HG03103 (cell line): ENCODE measurements at regions not wholly inside any gene's neighbourhood (a gene's known extent, or its start where the extent isn't known, plus 50 kb on each side); places are given as distances from the start of the nearest gene placed in this dataset.

Source experiments
- ATAC-seq: cut with Tn5 transposase; IDR thresholded peaks from one replicate; pipeline ENCODE4 v1.9.1; 2021; ENCODE audit warnings: low read depth; ENCODE audit not compliant: unreplicated experiment

- ATAC-seq, result no peak
Observed at GRCh38 chr2:125041846-125042245, 1016.8 kb downstream of the CNTNAP5 start.

DNA sequence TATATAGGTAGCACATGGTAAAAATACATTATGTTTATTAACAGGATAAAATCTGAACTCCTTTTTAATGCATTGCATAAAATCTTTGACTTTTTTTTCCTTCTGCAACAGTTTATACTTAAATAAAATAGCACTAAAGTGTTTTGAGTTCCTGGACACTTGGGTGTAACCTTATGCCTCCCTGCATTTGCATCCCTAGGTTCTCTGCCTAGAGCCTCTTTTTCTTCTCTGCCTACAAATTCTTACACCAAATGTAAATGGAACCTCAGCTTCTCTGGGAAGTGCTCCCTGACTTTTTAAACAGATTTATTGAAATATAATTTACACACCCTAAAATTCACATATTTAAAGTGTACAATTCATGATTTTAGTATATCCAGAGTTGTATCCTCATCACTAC lies 1017.6 kb downstream of the CNTNAP5 start:
- ATAC-seq, result no peak

GRCh38 chr2:125070726-125071505 lies 1045.8 kb downstream of the CNTNAP5 start:
- ATAC-seq, result no peak

DNA sequence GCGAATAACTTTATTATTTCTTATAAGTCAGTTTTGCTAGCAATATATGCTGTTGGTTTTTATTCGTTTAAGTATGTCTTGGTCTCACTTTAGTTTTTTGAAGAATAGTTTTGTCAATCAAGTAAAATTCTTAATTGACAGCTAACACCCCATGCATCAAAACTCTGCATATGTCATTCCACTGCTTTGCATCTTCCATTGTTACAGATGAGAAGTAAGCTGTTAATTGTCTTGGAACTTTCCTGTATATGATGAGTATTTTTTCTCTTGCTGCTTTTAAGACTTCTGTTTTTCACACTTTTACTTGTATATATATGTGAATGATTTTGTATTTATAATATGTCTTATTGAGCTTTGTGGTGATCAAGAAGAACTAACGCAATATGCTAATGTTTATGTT lies 1048.4 kb downstream of the CNTNAP5 start:
- no peak for ATAC-seq

DNA sequence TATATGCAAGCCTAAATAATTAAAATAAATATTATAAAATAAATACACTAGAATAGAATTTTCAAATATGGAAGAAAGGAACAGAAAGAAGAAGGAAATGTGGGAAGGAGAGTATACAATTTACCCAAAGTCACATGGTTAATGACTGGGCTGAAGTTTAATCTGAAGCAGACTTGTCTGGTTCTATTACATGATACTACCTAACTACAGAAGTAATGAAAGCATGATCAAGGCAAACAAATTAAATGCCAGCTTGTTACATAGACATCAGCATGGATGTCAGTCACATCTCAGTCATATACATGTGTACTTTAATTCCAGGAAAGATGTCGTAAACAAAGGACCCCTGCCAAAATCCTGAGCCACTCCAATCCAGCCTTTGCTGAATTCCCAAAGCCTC lies 1060.8 kb downstream of the CNTNAP5 start:
- no peak for ATAC-seq

DNA sequence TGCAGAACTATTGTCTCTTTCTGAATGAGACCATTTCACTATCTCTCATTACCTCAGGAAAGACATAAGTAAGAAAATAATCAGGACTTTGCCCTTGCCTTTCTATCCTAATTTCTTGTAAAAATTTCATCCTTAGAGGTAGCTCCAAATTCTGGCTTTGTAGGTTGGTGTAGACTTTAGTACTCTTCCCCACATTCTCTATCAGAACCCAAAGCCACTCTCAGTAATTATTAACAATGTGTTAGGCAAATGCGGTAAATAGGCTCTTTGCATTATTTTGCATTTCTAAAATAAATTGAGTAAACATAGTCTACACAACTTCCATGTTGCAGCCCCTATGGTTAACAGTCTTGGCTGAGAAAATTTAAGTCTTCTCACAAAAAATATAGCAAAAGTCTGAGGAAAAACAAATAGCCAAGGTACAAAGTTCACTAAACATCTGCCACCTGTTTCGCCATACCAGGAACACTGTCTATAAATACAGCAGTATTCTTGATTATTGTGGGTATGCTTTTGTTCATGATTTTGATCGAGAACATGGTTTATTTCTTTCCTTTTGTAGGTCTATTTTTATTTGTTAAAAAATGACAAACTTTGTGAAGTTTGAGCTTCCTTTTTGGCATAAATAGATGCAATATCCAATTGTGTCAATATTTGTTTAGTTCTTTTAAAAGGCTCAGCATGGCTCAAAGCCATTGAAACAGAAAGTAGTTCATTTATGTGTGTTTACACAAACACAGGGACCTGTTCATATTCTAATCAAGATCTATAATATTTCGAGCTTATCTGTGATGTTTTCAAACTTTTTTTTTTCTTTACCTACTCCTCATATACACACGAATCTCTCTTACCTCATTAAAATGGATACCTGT lies 1061.5 kb downstream of the CNTNAP5 start:
- no peak for ATAC-seq

GRCh38 chr2:125092276-125093009 lies 1067.4 kb downstream of the CNTNAP5 start:
- no peak for ATAC-seq

- no peak for ATAC-seq
Observed at GRCh38 chr2:125095826-125096225, 1070.7 kb downstream of the CNTNAP5 start.

DNA sequence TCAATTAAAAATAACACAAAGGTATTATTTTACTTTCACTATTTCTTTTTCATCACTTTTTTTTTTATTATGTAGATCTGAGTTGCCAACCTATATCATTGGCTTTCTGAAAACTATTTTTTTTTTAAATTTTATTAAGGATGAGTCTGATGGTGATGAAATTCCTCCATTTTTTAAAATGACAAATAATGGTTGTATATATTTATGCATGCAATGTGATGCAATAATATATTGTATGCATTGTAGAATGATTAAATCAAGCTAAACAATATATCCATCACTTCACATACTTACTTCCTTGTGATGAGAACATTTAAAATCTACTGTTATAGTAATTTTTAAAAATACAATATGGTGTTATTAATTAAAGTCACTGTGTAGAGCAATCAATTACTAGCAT lies 1081.6 kb downstream of the CNTNAP5 start:
- ATAC-seq, result no peak

- ATAC-seq, result no peak
Observed at GRCh38 chr2:125107446-125107845, 1082.4 kb downstream of the CNTNAP5 start.

- no peak for ATAC-seq
Observed at GRCh38 chr2:125108251-125108650, 1083.2 kb downstream of the CNTNAP5 start.

GRCh38 chr2:125125902-125126301 lies 1100.8 kb downstream of the CNTNAP5 start:
- ATAC-seq, result no peak

GRCh38 chr2:125160947-125161346 lies 1135.9 kb downstream of the CNTNAP5 start:
- no peak for ATAC-seq

DNA sequence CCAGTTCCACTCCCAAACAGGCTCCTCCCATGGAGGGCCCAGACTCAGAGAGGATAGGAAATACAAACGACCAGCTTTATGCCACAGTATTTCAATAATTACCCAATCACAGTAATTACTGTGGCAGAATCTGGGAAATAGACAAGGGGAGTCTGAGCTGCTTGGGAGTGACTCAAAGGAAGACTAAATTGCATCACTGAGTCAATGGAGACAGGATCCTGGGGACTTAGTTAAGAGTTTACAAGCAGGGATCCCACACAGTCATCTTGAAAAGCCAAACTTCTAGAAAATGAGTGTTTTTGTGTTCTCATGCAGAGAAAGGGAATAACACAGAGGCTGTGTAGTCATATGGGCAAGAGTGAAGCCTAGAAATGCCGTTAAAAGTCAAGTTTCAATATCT lies 1142.1 kb downstream of the CNTNAP5 start:
- ATAC-seq, result no peak

- ATAC-seq, result no peak
Observed at GRCh38 chr2:125167820-125168219, 1142.7 kb downstream of the CNTNAP5 start.

- no peak for ATAC-seq
Observed at GRCh38 chr2:125168442-125168841, 1143.4 kb downstream of the CNTNAP5 start.

DNA sequence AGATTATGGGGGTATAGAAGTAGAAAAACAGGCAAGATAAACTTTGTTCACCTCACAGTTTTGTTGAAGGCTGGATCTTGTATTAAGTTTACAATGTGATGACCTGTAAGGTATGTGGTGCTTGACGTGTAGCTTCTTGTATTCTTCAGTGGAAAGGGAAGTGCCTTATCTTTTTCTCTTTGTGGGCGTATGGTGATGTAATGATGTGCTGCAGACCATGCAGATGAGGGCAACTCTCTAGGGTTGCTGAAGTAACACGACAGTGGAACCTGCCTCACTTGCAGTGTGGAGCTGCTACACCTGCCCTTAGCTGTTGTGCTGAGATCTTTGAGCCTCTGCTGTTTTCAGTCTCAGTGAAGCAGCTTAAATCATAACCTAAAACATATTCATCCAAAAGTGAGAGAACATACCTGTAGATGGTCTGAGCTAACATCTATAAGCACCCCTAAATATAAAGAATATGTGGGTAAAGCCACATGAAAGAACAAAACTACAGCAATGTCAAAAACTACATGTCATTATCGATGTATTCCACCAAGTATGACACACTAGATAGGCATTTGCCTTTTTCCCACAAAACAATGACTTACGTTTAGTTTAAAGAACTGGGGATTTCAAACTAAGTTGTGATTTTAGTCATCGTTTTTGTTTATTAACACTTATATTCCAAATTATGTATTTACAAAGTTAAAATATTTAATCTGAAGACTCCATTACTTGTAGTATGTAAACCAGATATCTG lies 1144.1 kb downstream of the CNTNAP5 start:
- ATAC-seq, result no peak

DNA sequence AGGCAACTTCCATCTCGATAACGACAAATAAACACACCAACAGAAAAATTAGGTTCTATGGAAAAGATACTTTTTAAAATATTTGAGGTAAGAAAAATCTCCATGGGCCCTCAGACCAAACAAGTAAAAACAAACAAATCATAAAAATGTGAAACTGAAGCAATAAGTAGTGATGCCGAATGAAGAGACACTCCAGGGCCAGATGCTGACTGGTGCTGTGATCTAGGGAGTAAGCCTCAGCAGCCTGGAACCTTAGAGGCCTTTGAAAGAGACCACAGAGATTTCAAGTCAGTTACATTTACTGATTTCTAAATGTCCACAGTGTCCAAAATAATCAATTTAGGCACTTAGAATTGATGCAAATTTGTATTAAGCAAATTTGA lies 1144.7 kb downstream of the CNTNAP5 start:
- no peak for ATAC-seq

DNA sequence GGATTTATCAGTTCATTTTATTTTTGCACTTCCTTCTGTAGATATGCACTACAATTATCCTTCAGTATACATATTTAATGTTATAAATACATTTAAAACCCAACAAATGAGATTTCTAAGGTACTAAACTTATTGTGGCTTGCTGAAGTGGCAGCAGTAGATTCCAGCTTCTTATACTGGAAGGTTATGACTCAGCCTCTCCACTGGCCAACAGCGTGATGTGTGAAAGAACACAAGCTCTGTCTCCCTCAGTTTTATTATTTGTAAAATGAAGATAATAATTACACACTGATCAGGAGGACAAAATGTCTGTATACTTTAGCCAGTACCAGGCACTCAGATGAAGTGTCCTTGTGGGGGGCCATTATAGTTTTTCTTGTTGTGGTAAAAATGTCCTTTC lies 1147.1 kb downstream of the CNTNAP5 start:
- no peak for ATAC-seq

DNA sequence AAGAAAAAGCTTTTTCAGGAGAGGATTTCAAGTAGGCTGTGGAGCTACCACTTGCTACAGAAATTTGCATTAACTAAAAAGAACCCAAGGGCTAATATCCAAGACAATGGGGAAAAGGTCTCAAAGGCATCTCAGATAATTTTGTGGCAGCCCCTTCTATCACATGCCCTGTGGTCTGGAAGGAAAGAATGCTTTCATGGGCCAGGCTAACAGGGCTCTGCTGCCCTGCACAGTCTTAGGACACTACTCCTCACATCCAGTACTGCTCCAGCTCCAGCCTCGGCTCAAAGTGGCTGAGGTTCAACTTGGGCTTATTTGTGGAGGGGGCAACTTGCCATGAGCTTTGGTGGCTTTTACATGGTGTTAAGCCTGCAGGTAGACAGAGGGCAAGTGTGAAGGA lies 1150.3 kb downstream of the CNTNAP5 start:
- no peak for ATAC-seq
